HG03520 (cell line): ENCODE measurements at regions not wholly inside any gene's neighbourhood (a gene's known extent, or its start where the extent isn't known, plus 50 kb on each side); places are given as distances from the start of the nearest gene placed in this dataset.
"Not testable (repeated sequence)": the region's sequence is repeated elsewhere in the genome, so short reads cannot be mapped to it uniquely, and the experiment has no call there.

Experiments used
- ATAC-seq: cut with Tn5 transposase; IDR thresholded peaks from one replicate; pipeline ENCODE4 v1.9.1; 2021; ENCODE audit warnings: mild to moderate bottlenecking, moderate library complexity; ENCODE audit not compliant: unreplicated experiment

DNA sequence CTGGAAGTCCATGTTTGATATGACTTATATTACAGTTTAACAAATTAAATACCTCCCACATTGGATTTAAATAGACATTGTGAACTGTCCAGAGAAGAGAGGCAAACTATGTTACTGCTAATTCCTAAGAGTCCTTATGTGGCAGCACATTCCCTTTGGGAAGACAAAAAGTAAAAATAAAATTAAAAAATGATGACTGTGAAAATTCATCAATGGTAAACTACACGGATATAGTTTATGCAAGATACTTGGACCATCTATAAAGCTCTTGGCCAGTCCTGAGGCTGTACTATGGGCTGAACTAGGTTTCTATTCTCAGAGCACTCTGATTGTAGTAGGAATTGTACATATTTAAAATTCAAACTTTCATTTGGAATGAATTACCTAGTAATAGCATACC lies 206.4 kb downstream of the LRRK2 start:
- ATAC-seq = no peak

- ATAC-seq = no peak
Observed at GRCh38 chr12:40435251-40435650, 210.5 kb downstream of the LRRK2 start.

- ATAC-seq = no peak
Observed at GRCh38 chr12:40435951-40436350, 211.2 kb downstream of the LRRK2 start.

- peak; percentile 63 for ATAC-seq
Observed at GRCh38 chr12:40436564-40436963, 211.8 kb downstream of the LRRK2 start.

- no peak for ATAC-seq
Observed at GRCh38 chr12:40439771-40440492, 215.1 kb downstream of the LRRK2 start.

GRCh38 chr12:40444174-40444573 lies 219.4 kb downstream of the LRRK2 start:
- ATAC-seq = no peak

- ATAC-seq = peak; percentile 65
Observed at GRCh38 chr12:40446385-40446784, 221.6 kb downstream of the LRRK2 start.

GRCh38 chr12:40448523-40448922 lies 223.7 kb downstream of the LRRK2 start:
- not testable (repeated sequence) for ATAC-seq

DNA sequence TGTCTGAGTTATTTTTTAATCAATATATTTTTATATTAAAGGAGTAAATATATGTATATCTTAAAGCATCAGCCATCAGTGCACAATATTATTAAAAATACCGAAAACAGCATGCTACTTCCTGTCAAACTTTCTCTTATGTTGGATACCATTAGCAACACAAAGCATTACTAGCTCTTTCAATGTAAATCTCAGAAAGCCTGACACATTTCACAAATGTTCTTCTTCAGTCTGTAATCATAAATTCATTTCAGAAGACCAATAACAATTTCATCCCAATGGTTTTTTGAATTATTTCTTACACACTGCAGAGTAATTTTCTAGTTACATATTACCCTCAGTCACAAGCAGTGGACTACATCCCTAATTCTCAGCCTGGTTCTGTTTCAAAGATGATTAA lies 226.9 kb downstream of the LRRK2 start:
- ATAC-seq = no peak

GRCh38 chr12:40464121-40464520 lies 228.1 kb upstream of the CNTN1 start:
- ATAC-seq = no peak

DNA sequence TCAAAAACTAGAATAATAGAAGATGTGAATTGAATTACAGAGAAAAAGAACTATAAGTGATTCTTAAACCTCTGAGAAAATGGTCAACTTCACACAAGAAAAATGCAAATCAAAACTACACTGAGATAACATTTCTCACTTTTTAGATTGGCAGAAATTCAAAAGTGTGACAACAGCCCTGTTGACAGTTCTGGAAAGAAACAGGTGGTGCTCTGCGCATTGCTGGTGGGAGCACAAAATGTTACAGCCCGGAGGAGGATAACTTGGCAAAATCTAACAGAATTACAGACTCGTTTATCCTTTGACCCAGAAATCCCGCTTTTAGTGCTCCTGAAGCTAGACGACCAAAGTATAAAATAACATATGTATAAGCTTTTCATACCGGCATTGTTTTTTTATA lies 222.5 kb upstream of the CNTN1 start:
- ATAC-seq = no peak

- peak; percentile 51 for ATAC-seq
Observed at GRCh38 chr12:40473962-40474361, 218.3 kb upstream of the CNTN1 start.

- ATAC-seq = no peak
Observed at GRCh38 chr12:40474630-40475029, 217.6 kb upstream of the CNTN1 start.

GRCh38 chr12:40499856-40500255 lies 192.4 kb upstream of the CNTN1 start:
- no peak for ATAC-seq

DNA sequence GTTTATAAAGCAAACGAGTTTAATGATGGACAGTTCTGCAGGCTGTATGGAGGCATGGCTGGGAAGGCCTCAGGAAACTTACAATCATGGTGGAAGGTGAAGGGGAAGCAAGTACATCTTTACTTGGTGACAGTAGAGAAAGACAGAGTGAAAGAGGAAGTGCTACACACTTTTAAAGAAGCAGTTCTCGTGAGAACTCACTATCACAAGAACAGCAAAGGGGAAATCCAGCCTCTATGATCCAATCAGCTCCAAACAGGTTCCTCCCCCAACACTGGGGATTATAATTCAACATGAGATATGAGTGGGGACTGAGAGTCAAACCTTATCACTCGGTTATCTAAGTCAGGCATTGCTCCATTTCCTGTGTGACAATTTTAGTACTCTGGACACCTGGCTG lies 189.9 kb upstream of the CNTN1 start:
- peak; percentile 79 for ATAC-seq

GRCh38 chr12:40505327-40505726 lies 186.9 kb upstream of the CNTN1 start:
- no peak for ATAC-seq

GRCh38 chr12:40508421-40508820 lies 183.8 kb upstream of the CNTN1 start:
- ATAC-seq = no peak

DNA sequence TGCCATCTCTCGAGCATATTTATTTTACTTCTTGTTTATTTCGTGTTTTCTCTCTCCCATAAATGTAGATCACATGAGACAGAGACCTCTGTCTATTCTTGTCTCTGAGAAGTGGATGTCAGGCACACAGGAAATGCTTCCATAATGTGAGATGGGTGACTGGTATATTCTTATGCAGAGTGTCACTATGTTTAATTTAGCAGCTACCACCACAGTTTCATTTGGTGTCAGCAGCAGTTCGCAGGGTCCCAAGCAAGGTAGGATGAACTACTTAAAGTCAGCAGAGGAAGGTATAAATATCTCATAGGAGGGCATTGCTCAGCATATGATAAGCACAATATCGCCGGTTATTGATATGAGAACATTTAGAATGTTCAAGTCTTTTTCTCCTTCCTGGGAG lies 180.9 kb upstream of the CNTN1 start:
- ATAC-seq = no peak

DNA sequence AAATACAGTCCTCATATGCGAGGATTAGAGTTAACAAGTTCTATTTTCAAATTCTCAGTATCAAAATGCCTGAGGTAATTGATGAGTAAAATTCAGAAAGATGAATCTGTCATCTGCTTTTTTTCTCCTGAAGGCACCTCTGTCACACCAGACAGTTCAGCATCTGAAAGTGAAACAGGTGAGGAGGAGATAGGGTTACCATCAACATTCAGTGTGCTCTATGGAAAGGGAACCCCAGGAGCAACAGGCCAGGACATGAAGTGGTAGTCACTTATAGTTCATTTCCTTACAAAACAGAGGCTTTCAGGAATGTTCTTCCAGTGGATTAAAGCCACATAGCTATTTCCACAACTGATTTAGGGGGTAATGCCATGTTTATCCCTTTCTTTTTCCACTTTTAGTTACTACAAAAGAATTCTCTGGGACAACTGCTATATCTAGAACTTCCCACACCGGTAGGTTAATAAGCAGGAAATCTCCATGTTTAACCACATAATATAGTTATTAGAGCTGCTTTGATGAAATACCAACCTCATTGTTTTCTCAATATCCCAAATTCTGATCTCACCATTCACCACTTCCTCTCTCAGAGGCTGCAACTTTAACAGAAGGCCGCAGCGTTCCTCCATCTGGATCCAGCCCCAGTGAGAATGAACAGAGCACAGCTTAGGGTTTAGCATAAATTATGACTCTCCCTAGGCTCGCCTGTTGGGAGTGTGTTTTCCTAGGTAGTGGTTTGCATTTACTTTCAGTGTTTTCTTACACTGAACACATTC lies 177.0 kb upstream of the CNTN1 start:
- peak; percentile 81 for ATAC-seq

DNA sequence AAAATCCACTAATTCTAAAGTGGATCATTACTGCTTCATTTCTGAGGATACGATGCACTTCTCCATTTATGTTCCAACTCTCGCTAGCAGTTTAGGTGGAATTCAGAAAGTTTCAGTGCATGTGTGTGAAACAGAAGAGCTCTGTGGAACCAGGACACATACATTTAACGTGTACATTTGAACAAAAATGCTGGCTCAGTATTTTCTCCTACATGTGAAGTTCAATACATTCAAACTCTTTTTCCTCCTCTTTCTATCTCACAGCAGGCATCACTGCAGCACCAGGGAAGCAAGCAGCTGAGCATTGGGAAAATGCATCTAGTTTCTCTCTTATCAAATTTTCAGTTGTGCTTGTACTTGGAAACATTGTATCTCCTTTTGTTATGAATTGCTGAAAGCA lies 169.4 kb upstream of the CNTN1 start:
- ATAC-seq = no peak

DNA sequence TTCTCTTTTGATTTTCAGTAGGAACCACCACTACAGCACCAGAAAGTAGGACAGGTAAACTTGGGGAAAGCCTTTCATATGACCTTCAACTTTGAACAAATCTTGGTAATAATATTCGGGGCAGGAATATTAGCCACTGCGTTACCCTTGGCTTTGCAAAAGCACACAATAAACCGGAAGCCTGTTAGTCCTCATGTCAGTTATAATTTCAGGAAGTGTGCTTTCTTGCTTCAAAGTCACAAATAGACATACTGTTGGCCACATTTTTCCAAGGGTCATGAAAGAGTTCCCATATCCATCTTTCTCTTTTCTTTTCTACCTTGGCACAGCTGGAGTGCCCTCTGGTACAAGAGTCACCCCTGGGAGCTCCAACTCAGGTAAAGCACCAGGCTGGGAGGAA lies 167.2 kb upstream of the CNTN1 start:
- ATAC-seq = no peak

GRCh38 chr12:40534828-40535227 lies 157.4 kb upstream of the CNTN1 start:
- no peak for ATAC-seq
